ENCODE measurements at regions not wholly inside any gene's neighbourhood (a gene's known extent, or its start where the extent isn't known, plus 50 kb on each side); places are given as distances from the start of the nearest gene placed in this dataset.

- TF ChIP-seq CTCF (conservative IDR thresholded peaks at IDR 0.05; ENCODE audit: low read length) (no peak), EZH2phosphoT487 (IDR thresholded peaks at IDR 0.05; ENCODE audit: borderline replicate concordance, low read depth, low read length) (no peak)
Measured at GRCh38 chr20:11652128-11652527, 265.6 kb upstream of the BTBD3 start.
